RWPE2 (cell line): ENCODE measurements at regions not wholly inside any gene's neighbourhood (a gene's known extent, or its start where the extent isn't known, plus 50 kb on each side); places are given as distances from the start of the nearest gene placed in this dataset.

Source experiments
- ATAC-seq: fragments of 200-7000 bp; cut with Tn5 transposase; 3 replicates; pipeline ENCODE4 v1.9.1; 2021; ENCODE audit warnings: low read depth
- DNase-seq: peaks from one replicate; pipeline ENCODE4 v3.0.0-alpha.2; 2020; ENCODE audit warnings: low spot score
- H3K27ac ChIP-seq: fragments of 450-650 bp; 2 replicates; pipeline ENCODE4 v1.5.1; 2017; ENCODE audit warnings: mild to moderate bottlenecking; ENCODE audit not compliant: poor library complexity, severe bottlenecking
- H3K27me3 ChIP-seq: fragments of 250-450 bp; sonication (Bioruptor Pico); 2 replicates; pipeline ENCODE4 v1.5.1; 2021; ENCODE audit warnings: mild to moderate bottlenecking, moderate library complexity; ENCODE audit not compliant: insufficient read depth, poor library complexity, severe bottlenecking
- H3K36me3 ChIP-seq: fragments of 250-450 bp; sonication (Bioruptor Pico); 2 replicates; pipeline ENCODE4 v1.5.1; 2020; ENCODE audit warnings: low read depth, mild to moderate bottlenecking, moderate library complexity
- H3K4me1 ChIP-seq: fragments of 250-450 bp; sonication (Bioruptor Pico); 2 replicates; pipeline ENCODE4 v1.5.1; 2021; ENCODE audit warnings: mild to moderate bottlenecking, moderate library complexity; ENCODE audit not compliant: insufficient read depth, poor library complexity, severe bottlenecking
- H3K4me3 ChIP-seq: fragments of 250-450 bp; sonication (Bioruptor Pico); 2 replicates; pipeline ENCODE4 v1.5.1; 2021; ENCODE audit warnings: mild to moderate bottlenecking, moderate library complexity; ENCODE audit not compliant: severe bottlenecking
- H3K9me3 ChIP-seq: fragments of 250-450 bp; sonication (Bioruptor Pico); 2 replicates; pipeline ENCODE4 v1.5.1; 2021; ENCODE audit warnings: mild to moderate bottlenecking, moderate library complexity; ENCODE audit not compliant: severe bottlenecking
- TF ChIP-seq, protein P1 (sequence below): fragments of 450-650 bp; IDR thresholded peaks from one replicate; pipeline ENCODE4 v1.5.1; 2017; ENCODE audit warnings: mild to moderate bottlenecking, moderate library complexity; ENCODE audit not compliant: poor library complexity, severe bottlenecking

DNA sequence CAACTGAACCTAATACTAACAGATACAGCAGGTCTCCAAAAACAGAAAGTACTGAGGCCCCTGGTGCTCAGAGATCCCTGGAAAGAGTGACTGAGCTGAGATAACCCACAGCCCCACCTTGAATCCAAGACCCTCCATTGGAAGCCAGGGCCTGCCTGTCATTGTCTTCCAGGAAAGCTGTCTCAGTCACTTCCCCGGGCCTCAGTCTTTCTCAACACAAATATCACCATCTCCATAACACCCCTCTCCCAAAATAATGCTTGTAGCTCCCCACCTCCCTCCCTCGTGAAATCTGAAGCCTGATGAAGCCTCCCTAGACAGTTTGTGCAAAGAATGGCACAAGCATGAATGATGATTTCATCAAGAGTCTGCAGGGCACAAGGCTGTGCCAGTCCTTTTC is 138.2 kb upstream of the LRFN2 start:
- no peaks in the 10 kb centered on the region for H3K9me3 ChIP-seq
- TF ChIP-seq, protein P1, sequence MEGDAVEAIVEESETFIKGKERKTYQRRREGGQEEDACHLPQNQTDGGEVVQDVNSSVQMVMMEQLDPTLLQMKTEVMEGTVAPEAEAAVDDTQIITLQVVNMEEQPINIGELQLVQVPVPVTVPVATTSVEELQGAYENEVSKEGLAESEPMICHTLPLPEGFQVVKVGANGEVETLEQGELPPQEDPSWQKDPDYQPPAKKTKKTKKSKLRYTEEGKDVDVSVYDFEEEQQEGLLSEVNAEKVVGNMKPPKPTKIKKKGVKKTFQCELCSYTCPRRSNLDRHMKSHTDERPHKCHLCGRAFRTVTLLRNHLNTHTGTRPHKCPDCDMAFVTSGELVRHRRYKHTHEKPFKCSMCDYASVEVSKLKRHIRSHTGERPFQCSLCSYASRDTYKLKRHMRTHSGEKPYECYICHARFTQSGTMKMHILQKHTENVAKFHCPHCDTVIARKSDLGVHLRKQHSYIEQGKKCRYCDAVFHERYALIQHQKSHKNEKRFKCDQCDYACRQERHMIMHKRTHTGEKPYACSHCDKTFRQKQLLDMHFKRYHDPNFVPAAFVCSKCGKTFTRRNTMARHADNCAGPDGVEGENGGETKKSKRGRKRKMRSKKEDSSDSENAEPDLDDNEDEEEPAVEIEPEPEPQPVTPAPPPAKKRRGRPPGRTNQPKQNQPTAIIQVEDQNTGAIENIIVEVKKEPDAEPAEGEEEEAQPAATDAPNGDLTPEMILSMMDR: no peak
- H3K4me3 ChIP-seq: no peak overlapping the region
- no peak overlapping the region for H3K27ac ChIP-seq
- ATAC-seq: no peak
- no peaks in the 10 kb centered on the region for H3K27me3 ChIP-seq
- H3K36me3 ChIP-seq: no peaks in the 10 kb centered on the region
- no peaks in the 10 kb centered on the region for H3K4me1 ChIP-seq
- DNase-seq: no peak

DNA sequence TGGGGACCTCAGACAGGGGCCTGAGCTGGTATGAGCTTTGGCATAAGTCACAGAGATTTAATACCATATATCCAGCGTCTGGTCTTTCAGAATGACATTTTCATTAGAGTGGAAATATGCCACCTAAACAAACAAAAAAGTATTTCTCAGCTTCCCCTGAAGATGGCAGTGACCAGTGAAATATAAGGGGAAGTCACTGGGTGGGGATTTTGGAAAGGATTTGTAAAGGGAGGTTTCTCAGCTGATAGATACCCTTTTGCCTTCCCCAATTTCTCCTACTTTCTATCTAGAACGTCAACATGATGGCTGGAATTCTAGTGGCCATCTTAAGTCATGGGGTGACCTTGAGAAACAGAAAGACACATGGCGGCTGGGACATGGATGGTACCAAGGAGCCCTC is 137.7 kb upstream of the LRFN2 start:
- H3K27me3 ChIP-seq: no peaks in the 10 kb centered on the region
- TF ChIP-seq, protein P1: no peak
- DNase-seq: no peak
- no peaks in the 10 kb centered on the region for H3K36me3 ChIP-seq
- no peaks in the 10 kb centered on the region for H3K9me3 ChIP-seq
- H3K27ac ChIP-seq: no peak overlapping the region
- no peak overlapping the region for H3K4me3 ChIP-seq
- ATAC-seq: no peak
- H3K4me1 ChIP-seq: no peaks in the 10 kb centered on the region

DNA sequence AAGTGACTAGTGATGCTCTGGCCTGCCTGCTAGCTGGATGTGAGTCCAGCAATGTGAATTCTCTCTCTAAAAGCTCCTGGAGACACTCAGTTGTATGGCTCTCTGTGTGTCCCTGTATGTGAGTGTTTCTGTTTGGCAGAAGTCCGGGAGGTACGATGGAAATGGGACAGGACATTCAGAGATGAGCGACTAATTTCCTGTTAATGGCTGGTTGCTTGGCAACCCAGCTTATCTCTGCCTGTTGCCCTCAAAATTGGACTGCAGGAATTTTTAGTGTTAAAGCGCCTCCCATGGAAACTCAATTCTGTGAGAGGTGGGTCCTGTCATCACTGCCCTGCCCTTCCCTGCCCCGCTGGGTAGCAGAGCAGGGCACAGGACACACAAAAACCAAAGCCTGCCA is 136.8 kb upstream of the LRFN2 start:
- no peak for DNase-seq
- H3K4me3 ChIP-seq: no peak overlapping the region
- ATAC-seq: no peak

DNA sequence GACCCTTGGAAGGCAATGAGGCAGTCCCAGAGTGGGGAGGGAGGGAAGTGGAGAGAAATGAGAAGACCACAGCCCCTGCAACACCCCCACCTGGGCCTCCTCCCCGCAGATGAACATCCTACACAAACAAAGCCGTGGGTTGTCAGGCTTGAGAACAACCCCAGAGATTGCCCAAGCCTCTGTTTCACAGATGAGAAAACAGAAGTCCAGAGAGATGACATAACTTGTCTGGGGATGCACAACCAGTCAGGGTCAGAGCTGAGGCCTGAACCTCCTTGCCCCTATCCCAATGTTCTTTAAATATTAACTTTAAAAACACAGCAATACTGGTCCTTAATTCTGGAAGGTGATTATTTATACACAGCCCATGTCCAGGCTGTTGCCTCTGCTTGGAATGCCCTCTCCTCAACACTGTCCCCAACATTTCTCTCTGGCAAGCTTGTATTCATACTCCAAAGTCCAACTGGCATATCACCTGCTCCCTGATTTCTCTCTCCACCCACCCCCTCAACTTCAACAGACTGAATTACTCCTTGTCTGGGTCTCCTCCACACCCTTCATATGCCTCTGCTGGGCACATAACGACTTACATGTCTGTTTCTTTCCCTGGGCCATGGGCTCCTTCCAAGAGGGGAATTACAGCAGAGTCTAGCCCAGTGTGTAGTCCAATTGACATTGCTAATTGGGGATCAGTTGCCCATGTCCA is 135.5 kb upstream of the LRFN2 start:
- ATAC-seq (no peak), DNase-seq (no peak)
- Histone ChIP-seq H3K27ac (no peak overlapping the region), H3K4me1 (no peaks in the 10 kb centered on the region), H3K4me3 (no peak overlapping the region), H3K36me3 (no peaks in the 10 kb centered on the region), H3K9me3 (no peaks in the 10 kb centered on the region), H3K27me3 (no peaks in the 10 kb centered on the region)
- TF ChIP-seq, protein P1: no peak

More for the DNA sequence above, 136.8 kb upstream of the LRFN2 start:
- TF ChIP-seq, protein P1: no peak
- H3K27me3 ChIP-seq: no peaks in the 10 kb centered on the region
- H3K27ac ChIP-seq: no peak overlapping the region
- no peaks in the 10 kb centered on the region for H3K9me3 ChIP-seq
- H3K36me3 ChIP-seq: no peaks in the 10 kb centered on the region
- H3K4me1 ChIP-seq: no peaks in the 10 kb centered on the region

DNA sequence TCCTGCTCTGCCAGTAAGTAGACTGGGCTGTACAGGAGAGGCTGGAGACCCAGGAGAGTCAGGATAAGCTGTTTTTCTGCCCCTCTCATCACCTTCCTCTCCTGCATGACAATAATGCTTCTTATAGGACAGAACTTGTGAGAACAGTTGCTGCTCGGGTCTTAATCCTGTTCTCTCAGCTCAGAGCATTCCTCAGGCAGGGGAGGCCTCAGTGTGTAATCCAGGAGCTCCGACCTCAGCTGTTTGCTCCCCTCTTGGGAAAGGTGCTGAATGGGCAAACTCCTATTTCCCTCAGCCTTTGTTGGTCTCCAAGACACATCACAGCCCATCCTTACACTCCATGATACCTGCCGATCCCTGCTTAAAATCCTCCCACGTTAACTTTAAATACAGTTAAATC is 134.9 kb upstream of the LRFN2 start:
- Histone ChIP-seq H3K4me1 (no peaks in the 10 kb centered on the region), H3K27ac (no peak overlapping the region)

More for the DNA sequence above, 134.9 kb upstream of the LRFN2 start:
- Histone ChIP-seq H3K4me3 (no peak overlapping the region), H3K9me3 (no peaks in the 10 kb centered on the region), H3K27me3 (no peaks in the 10 kb centered on the region), H3K36me3 (no peaks in the 10 kb centered on the region)
- TF ChIP-seq, protein P1: no peak
- DNase-seq (no peak), ATAC-seq (no peak)
